Mucosa of stomach (tissue), 1 donor: ENCODE measurements at regions not wholly inside any gene's neighbourhood (a gene's known extent, or its start where the extent isn't known, plus 50 kb on each side); places are given as distances from the start of the nearest gene placed in this dataset.
"Not testable (repeated sequence)": the region's sequence is repeated elsewhere in the genome, so short reads cannot be mapped to it uniquely, and the experiment has no call there.

Experiments
- H3K27me3 ChIP-seq: one replicate; pipeline ENCODE4 v1.7.0; 2013; ENCODE audit warnings: mild to moderate bottlenecking, low read length; ENCODE audit not compliant: control insufficient read depth, insufficient read depth
- H3K36me3 ChIP-seq: one replicate; pipeline ENCODE4 v1.7.0; 2013; ENCODE audit warnings: low read length; ENCODE audit not compliant: control insufficient read depth, insufficient read depth
- H3K4me1 ChIP-seq: one replicate; pipeline ENCODE4 v1.7.0; 2013; ENCODE audit warnings: mild to moderate bottlenecking, low read length; ENCODE audit not compliant: control insufficient read depth, insufficient read depth
- H3K4me3 ChIP-seq: one replicate; pipeline ENCODE4 v1.7.0; 2013; ENCODE audit warnings: low read length
- H3K9ac ChIP-seq: one replicate; pipeline ENCODE4 v1.7.0; 2013; ENCODE audit warnings: mild to moderate bottlenecking, low read length, moderate library complexity
- H3K9me3 ChIP-seq: one replicate; pipeline ENCODE4 v1.7.0; 2013; ENCODE audit warnings: mild to moderate bottlenecking, low read length, moderate library complexity; ENCODE audit not compliant: control insufficient read depth
- donor health status: Pancreatic carcinoma.

- not testable (repeated sequence) for H3K9me3 ChIP-seq, H3K9ac ChIP-seq, H3K4me1 ChIP-seq, H3K4me3 ChIP-seq, H3K36me3 ChIP-seq, H3K27me3 ChIP-seq
Observed at GRCh38 chr10:8177526-8177925, 123.0 kb downstream of the GATA3 start.

- not testable (repeated sequence) for H3K4me3 ChIP-seq, H3K9ac ChIP-seq, H3K36me3 ChIP-seq, H3K27me3 ChIP-seq, H3K4me1 ChIP-seq, H3K9me3 ChIP-seq
Observed at GRCh38 chr10:8179773-8180172, 125.3 kb downstream of the GATA3 start.

GRCh38 chr10:8180360-8181109, 126.0 kb downstream of the GATA3 start:
- Histone ChIP-seq H3K4me3 (no peak overlapping the region), H3K9ac (no peak overlapping the region), H3K27me3 (no peaks in the 10 kb centered on the region), H3K4me1 (no peaks in the 10 kb centered on the region), H3K9me3 (no peaks in the 10 kb centered on the region), H3K36me3 (no peaks in the 10 kb centered on the region)

- no peaks in the 10 kb centered on the region for H3K27me3 ChIP-seq
- H3K36me3 ChIP-seq = no peaks in the 10 kb centered on the region
- H3K9me3 ChIP-seq = no peaks in the 10 kb centered on the region
- H3K4me3 ChIP-seq = no peak overlapping the region
- no peaks in the 10 kb centered on the region for H3K4me1 ChIP-seq
- H3K9ac ChIP-seq = no peak overlapping the region
Observed at GRCh38 chr10:8181496-8182157, 127.1 kb downstream of the GATA3 start.

- H3K4me3 ChIP-seq = no peak overlapping the region
- no peak overlapping the region for H3K9ac ChIP-seq
- no peaks in the 10 kb centered on the region for H3K4me1 ChIP-seq
- H3K9me3 ChIP-seq = no peaks in the 10 kb centered on the region
- no peaks in the 10 kb centered on the region for H3K36me3 ChIP-seq
- H3K27me3 ChIP-seq = no peaks in the 10 kb centered on the region
Observed at GRCh38 chr10:8182806-8183205, 128.3 kb downstream of the GATA3 start.

- Histone ChIP-seq H3K27me3 (peaks cover 3% of the 10 kb centered on the region), H3K9ac (no peak overlapping the region), H3K4me3 (no peak overlapping the region), H3K36me3 (no peaks in the 10 kb centered on the region), H3K9me3 (no peaks in the 10 kb centered on the region), H3K4me1 (no peaks in the 10 kb centered on the region)
Observed at GRCh38 chr10:8183241-8183704, 128.8 kb downstream of the GATA3 start.

- H3K9ac ChIP-seq = no peak overlapping the region
- H3K4me3 ChIP-seq = no peak overlapping the region
- no peaks in the 10 kb centered on the region for H3K4me1 ChIP-seq
- no peaks in the 10 kb centered on the region for H3K36me3 ChIP-seq
- no peaks in the 10 kb centered on the region for H3K9me3 ChIP-seq
- peaks cover 4% of the 10 kb centered on the region for H3K27me3 ChIP-seq
Observed at GRCh38 chr10:8187171-8187666, 132.7 kb downstream of the GATA3 start.

- Histone ChIP-seq H3K4me1 (no peaks in the 10 kb centered on the region), H3K9me3 (no peaks in the 10 kb centered on the region), H3K27me3 (peaks cover 4% of the 10 kb centered on the region), H3K4me3 (no peak overlapping the region), H3K9ac (no peak overlapping the region), H3K36me3 (no peaks in the 10 kb centered on the region)
Observed at GRCh38 chr10:8189458-8189857, 135.0 kb downstream of the GATA3 start.

- Histone ChIP-seq H3K27me3 (peaks cover 4% of the 10 kb centered on the region), H3K9me3 (no peaks in the 10 kb centered on the region), H3K4me3 (no peak overlapping the region), H3K36me3 (no peaks in the 10 kb centered on the region), H3K4me1 (no peaks in the 10 kb centered on the region), H3K9ac (no peak overlapping the region)
Observed at GRCh38 chr10:8192301-8192700, 137.8 kb downstream of the GATA3 start.

GRCh38 chr10:8193546-8193945, 139.1 kb downstream of the GATA3 start:
- no peaks in the 10 kb centered on the region for H3K36me3 ChIP-seq
- no peak overlapping the region for H3K9ac ChIP-seq
- no peaks in the 10 kb centered on the region for H3K27me3 ChIP-seq
- no peaks in the 10 kb centered on the region for H3K9me3 ChIP-seq
- H3K4me1 ChIP-seq = no peaks in the 10 kb centered on the region
- no peak overlapping the region for H3K4me3 ChIP-seq

- Histone ChIP-seq H3K27me3 (no peaks in the 10 kb centered on the region), H3K9me3 (no peaks in the 10 kb centered on the region), H3K4me1 (no peaks in the 10 kb centered on the region), H3K4me3 (no peak overlapping the region), H3K36me3 (no peaks in the 10 kb centered on the region), H3K9ac (no peak overlapping the region)
Observed at GRCh38 chr10:8194050-8194449, 139.6 kb downstream of the GATA3 start.

GRCh38 chr10:8206882-8207281, 152.4 kb downstream of the GATA3 start:
- no peaks in the 10 kb centered on the region for H3K36me3 ChIP-seq
- no peaks in the 10 kb centered on the region for H3K4me1 ChIP-seq
- no peak overlapping the region for H3K9ac ChIP-seq
- no peaks in the 10 kb centered on the region for H3K27me3 ChIP-seq
- H3K9me3 ChIP-seq = no peaks in the 10 kb centered on the region
- H3K4me3 ChIP-seq = no peak overlapping the region
